ENCODE measurements at regions not wholly inside any gene's neighbourhood (a gene's known extent, or its start where the extent isn't known, plus 50 kb on each side); places are given as distances from the start of the nearest gene placed in this dataset.

DNA sequence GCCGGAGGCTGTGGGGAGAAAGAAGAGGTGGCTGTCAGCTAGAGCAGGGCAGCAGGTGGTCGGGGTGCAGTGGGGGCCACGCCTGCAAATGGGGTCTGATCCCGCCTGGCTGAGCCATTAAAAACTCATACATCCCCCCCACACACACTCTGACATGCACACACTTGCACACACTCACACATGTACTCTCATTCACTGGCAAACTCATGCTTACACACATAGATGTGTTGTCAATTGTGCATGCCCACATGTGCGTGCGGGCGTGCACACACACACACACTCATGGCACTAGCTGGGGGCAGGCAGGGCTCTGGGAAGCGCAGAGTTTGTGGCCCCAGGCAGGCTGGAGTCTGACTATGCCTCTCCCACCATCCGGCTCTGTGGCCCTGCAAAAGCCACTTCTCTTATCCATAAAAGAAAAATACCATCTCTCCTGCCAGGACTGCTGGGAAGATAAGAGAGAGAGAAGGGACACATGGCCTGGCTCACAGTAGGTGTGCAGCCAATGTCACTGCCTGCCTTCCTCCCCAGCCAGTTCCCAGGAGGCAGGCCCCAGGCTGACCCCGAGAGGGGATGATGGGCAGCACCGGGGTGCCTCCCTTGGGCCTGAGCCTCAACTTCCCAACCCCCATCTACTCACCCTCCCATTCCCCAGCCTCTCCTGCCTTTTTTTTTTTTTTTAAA, 163.5 kb upstream of the LINGO1 start:
- DNase-seq (no peak), ATAC-seq (ENCODE audit: poor library complexity) (peak; percentile 39)
- intact Hi-C loops (cut with DNase I), result no loop called here

DNA sequence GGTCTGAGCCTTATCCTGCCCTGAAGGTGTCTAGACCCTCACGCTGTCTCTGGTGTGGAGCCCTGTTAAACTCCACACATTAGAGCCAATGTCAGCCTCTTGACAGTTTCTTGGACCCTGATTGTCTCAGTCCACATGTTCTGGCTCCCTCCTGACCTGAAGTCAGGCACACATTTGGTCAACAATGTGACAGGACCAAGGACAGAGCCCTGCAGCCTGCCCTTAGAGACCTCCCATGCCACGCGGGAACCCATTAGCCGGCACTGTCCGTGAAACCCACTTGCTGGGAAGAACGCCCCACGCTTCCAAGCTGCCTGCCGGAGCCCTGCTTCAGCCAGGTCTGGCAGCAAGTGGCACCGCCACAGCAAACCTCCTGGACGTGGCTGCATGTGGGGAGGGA, 162.7 kb upstream of the LINGO1 start:
- ATAC-seq (ENCODE audit: poor library complexity), result no peak
- intact Hi-C loops (cut with DNase I), result no loop called here
- DNase-seq, result no peak

DNA sequence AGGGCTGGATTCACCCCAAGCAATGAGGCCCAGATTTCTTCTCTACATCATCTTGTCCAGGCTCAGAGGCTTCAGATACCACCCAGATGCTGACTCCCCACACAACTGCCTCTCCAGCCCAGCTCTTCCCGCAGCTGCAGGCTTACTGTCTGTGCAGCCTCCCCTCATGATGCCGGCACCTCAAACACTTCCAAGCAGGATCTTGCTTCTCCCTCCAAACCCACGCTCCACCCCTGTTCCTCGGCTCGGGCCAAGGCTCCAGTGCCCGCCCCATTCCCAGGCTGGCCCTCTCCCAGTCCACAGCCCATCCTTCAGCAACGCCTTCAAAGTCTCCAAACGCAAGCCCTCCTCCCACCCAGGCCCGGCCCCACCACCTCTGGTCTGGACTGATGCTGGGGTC, 159.2 kb upstream of the LINGO1 start:
- ATAC-seq (ENCODE audit: poor library complexity), result no peak
- intact Hi-C loops (cut with DNase I), result no loop called here
- DNase-seq, result no peak

DNA sequence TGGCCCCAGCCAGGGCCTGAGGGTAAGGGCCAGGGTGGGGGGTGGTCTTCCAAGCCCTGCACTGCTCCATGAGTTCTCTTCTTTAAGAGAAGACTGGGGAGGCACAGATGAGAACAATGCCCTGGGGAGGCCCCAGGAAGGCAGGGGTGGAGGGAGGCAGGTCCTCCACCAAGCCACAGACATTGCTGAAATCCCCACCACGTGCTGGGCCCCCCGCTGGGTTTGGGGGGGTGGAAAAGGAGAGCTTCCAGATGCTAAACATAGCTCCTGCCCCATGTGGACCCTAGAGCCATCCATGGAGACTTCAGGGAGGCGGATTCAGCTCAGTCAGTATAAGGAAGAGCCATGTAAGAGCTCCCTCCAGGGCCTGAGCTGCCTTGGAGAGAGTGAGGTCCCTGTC, 157.8 kb upstream of the LINGO1 start:
- DNase-seq (no peak), ATAC-seq (ENCODE audit: poor library complexity) (no peak)
- intact Hi-C loops (cut with DNase I), result no loop called here

DNA sequence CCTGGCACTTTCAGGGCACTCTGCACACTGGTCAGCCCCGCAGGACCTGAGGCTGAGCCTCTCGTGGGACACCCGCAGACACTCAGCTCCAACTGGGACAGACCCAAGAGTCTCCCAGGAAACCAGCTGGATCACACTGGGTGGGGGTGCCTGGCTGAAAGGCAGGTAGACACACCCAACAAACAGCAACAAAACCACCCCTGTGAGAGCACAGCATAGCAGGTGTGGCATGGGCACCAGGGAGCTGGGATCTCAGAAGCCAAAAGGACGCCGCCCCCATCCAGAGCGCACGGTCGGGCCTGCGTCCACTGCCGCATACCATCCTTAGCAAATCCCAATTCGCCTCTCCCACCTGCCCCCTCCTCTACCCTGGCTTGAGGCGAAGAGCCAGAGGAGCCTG, 154.2 kb upstream of the LINGO1 start:
- DNase-seq (no peak), ATAC-seq (ENCODE audit: poor library complexity) (no peak)
- intact Hi-C loops (cut with DNase I), result loop anchor here (10.0 kb wide), 1 partner anchor 142 kb away; no protein-coding TSS in a partner anchor

DNA sequence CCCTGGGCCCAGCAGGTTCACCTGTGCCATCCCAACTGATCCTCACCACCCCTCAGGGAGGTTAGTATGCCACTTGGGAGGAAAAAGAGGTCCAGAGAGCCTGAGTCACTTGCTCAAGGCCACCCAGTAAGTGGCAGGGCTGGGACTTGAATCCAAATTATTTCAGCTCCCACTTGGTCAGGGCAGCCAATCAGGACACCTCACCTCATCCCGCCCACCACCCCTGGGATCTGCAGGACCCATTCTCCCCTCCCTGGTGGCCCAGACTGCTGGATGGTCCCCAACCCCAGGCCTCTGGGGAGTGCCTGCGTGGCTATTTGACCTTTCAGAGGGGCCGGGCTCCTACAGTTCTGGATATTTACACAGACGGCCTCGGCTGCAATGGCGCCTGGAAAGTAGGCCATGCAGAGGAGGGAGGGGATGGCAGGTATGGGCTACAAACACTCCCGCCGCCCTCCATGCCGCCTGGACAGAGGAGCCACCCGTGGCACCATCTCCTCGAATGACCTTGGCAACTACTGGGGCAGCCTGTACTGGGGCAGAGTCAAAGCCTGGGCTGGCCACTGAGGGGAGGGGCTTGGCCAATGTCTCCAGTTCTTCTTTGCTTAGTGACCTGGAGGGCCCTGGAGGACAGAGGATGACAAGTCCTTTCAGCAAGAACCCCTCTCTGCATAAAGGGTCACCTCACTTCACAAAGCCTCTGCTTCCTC, 153.6 kb upstream of the LINGO1 start:
- no peak for DNase-seq
- intact Hi-C loops (cut with DNase I), result loop anchor here (10.0 kb wide), 1 partner anchor 142 kb away; no protein-coding TSS in a partner anchor
- ATAC-seq (ENCODE audit: poor library complexity), result peak; percentile 36

DNA sequence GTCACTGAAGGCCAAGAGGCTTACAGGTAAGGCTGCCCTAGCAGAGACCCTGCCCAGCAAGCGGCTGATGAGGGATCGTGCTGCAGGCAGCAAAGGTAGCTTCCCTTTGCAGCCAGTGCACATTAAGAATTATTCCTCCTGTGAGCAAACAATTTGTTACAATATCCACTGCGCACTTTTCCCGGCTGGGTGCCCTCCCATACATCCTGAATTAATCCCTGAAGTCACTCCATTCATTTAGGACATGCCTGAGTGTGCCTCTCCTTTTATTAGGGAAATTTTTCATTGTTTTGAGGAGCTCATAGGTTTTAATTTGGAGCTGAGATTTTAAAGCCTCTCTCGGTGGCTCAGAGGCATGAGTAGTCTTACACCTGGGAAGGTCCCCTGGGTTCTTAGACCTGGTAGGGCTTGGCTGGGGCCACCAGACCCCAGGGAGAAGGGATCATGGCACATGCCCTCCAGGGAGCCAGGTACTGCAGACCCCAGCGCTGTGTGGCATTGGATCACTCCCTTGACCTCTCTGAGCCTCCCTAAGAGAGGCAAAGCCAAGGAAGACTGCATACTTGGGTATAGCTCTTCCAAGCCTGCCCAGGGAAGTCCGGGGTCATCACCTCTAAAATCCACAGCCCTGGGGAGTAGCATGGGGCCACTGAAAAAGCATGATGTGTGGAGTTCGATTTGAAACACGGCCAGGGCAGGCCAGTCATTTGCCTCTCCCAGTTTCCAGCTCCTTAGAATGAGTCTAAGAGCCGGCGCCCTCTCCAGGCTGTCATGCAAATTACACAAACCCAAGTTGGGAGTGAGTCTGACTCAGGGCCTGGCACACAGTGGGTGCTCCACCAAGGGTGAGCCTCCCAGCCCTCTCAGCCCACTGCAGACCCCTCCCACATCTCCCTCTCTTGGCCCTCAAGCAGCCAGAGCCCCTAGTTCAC, 151.9 kb upstream of the LINGO1 start:
- ATAC-seq (ENCODE audit: poor library complexity) (no peak), DNase-seq (no peak)
- intact Hi-C loops (cut with DNase I), result loop anchor here (10.0 kb wide), 1 partner anchor 140 kb away; no protein-coding TSS in a partner anchor

DNA sequence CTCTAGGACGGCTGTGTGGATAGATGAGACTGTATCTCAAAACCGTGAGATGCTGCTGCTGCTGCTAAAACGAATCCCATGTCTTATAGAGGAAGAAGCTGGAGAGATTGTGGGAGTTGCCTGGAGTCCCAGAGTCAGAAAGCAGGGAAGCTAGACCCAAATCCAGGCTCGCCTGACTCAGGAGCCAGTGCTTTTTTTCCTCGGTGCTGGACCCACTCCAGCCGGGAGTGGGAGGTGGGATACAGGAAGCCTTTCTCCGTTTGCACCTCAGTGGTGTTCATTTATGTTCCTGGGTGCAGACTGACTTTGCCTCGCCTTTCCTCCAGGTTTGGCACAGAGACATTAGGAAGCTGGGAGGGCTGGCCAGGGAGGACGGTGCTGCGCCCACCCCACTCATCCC, 150.9 kb upstream of the LINGO1 start:
- intact Hi-C loops (cut with DNase I), result loop anchor here (10.0 kb wide), 1 partner anchor 139 kb away; no protein-coding TSS in a partner anchor
- ATAC-seq (ENCODE audit: poor library complexity) (no peak), DNase-seq (no peak)

DNA sequence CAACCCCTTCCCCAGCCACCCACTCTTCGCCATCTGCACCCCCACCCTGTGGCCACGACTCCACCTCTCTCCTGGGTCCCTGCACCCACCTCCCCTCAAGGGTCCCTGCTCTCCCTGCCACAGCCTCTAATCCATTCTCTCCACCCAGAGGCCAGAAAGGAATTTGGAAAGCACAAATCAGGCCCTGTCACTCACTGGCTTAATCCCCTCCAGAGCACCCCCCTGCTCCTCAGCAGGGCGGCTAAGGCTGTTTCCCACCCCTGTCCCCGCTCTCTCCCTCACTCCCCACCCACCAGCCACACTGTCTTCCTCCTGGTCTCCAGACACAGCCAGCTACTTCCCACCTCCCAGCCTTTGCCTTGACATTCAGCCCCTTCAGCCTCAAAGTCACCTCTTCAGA, 150.0 kb upstream of the LINGO1 start:
- intact Hi-C loops (cut with DNase I), result loop anchor here (10.0 kb wide), 1 partner anchor 138 kb away; no protein-coding TSS in a partner anchor
- DNase-seq, result no peak
- ATAC-seq (ENCODE audit: poor library complexity), result no peak

DNA sequence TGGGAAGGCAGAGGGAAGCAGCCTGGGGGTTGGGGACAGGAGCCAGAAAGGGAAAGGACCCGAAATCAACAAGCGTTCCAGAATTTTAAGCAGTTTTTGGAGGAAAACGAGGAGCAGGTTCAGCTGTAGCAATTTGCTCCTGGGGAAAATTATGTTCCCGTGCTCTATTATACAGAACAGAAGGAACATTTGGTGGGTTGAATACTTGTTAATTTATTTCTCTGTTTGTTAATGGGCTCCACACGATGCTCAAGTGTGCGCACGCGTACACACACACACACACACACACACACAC, 149.2 kb upstream of the LINGO1 start:
- ATAC-seq (ENCODE audit: poor library complexity), result no peak
- intact Hi-C loops (cut with DNase I), result loop anchor here (10.0 kb wide), 1 partner anchor 137 kb away; no protein-coding TSS in a partner anchor
- DNase-seq, result no peak

DNA sequence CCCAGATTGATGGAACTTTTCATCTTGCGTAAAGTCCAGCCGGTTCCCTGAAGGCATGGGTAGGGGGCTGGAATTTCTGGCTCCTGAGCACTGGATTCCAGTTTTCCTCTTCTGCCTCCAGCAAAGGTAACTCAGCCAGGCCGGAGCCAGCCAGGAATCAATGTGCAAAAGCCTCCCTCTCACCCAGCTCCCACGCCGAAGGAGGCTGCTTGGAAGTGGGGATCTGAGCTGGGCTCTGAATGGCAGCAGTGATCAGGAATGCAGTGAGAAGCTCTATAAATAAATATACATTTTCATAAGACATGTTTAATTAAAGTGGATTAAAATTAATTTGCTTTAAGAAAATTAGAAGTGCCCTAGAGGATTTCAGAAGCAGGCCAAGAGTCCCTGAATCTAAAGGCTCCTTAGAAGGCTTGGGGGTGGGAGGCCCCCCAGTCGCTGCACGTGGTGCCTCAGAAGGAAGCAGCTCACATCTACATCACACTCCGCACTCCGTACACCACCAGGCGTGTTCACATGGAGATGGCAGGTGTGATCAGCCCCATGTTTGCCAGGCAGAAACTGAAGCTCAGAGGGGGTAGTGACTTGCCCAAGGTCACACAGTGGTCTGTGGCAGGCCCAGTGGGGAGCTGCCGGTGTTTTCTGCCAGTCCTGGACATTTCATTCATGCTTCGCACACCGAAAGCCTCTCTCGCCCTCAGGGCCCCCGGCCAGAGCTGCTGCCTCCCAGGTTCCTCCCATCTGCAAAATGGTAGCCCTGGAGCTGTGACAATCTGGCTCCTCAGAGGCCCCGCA, 148.6 kb upstream of the LINGO1 start:
- DNase-seq (no peak), ATAC-seq (ENCODE audit: poor library complexity) (no peak)
- intact Hi-C loops (cut with DNase I), result loop anchor here (10.0 kb wide), 1 partner anchor 137 kb away; no protein-coding TSS in a partner anchor

DNA sequence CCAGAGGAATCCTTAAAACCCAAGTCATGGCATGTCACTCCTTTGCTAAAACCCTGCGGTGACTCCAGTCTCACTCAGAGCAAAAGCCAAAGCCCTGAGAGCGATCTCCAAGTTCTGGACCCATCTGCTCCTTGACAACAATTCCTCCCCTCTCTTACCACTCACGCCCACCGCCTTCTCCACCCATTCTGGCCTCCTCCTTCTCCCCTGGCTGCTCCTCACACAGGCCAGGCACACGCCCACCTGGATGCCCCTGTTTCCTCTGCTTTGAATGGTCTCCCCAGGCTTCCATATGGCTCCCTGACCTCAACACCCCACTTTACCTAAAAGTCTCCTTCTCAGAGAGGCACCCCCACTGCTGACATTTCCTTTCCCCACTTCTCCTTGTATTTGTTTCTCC, 146.1 kb upstream of the LINGO1 start:
- intact Hi-C loops (cut with DNase I), result loop anchor here (10.0 kb wide), 1 partner anchor 64 kb away; no protein-coding TSS in a partner anchor
- no peak for DNase-seq
- ATAC-seq (ENCODE audit: poor library complexity), result no peak

DNA sequence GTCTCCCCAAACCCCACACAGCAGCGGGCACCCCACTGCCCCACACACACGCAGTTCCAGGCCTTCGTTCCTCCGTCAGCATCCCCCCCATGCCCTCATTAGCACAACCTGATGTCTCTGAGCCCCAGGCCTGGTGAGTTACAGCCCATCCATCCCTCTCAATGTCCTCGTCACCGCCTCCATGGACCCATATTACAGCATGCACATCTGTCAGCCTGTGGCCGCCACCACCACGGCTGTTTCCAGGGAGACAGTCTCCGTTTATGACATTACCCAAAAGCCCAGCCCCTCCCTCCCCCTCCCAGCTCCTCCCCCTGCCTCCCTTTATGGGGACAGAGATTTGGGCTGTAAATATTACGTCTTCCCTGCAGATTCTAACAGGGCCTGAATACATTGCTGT, 143.1 kb upstream of the LINGO1 start:
- no peak for ATAC-seq (ENCODE audit: poor library complexity)

DNA sequence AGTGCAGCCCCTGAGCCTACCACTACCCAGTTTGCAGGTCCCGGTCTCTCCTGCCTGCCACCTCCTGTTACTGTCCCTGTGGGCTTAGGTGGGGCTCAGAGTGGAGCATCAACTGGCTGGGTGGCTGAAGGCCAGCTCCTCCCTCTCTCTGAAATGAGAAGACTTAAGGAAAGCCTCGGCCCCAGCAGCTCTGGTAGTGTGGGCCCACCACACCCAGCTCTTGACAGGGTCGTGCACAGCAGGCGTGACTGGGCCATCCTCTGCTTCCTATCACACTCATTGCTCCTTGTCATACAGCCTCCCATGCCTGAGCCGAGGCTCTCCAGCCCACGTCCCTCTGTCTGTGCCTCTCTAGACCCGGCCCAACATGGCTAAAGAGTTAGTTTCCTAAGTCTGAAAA, 142.7 kb upstream of the LINGO1 start:
- intact Hi-C loops (cut with DNase I), result loop anchor here (10.0 kb wide), 1 partner anchor 61 kb away; no protein-coding TSS in a partner anchor
- ATAC-seq (ENCODE audit: poor library complexity) (no peak), DNase-seq (no peak)

More for the DNA sequence above, 143.1 kb upstream of the LINGO1 start:
- intact Hi-C loops (cut with DNase I), result loop anchor here (10.0 kb wide), 1 partner anchor 61 kb away; no protein-coding TSS in a partner anchor
- DNase-seq, result no peak

DNA sequence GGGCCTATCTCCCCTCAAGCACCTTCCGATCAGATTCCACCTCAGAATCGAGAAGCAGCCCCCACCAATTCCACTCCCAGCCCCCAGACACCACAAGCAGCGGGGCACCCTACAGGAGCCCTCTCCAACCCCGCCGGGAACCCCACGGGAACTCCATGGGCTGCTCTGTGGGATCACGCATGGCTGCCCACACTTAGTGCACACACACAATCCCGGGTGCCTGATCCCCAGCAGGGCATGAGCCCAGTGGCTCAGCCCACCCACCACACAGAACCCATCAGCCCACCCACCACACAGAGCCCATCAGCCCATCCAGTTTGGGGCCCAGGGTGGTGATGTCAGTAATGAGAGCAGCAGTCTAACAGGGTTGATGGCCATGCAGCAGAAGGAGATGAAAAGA, 141.6 kb upstream of the LINGO1 start:
- ATAC-seq (ENCODE audit: poor library complexity) (no peak), DNase-seq (no peak)
- intact Hi-C loops (cut with DNase I), result loop anchor here (10.0 kb wide), 1 partner anchor 60 kb away; no protein-coding TSS in a partner anchor

DNA sequence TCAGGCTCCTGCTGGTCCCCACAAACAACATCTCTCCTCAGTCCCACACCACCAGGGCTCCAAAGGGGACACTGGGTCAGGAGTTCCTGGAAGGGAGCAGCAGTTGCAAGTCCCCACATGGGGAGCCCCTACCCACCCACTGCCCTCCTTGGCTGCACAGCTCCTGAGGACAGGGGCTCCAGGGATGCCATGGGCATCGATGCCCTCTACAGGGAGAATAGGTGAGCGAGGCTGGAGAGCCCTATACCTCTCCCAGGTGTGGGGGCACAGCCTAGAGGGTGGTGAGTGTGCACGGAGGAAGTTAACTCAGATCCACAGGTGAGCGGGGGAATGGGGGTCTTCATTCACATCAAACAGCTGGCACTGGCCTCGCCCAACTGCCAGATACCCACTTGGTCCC, 141.2 kb upstream of the LINGO1 start:
- ATAC-seq (ENCODE audit: poor library complexity) (no peak), DNase-seq (no peak)
- intact Hi-C loops (cut with DNase I), result loop anchor here (10.0 kb wide), 1 partner anchor 59 kb away; no protein-coding TSS in a partner anchor

DNA sequence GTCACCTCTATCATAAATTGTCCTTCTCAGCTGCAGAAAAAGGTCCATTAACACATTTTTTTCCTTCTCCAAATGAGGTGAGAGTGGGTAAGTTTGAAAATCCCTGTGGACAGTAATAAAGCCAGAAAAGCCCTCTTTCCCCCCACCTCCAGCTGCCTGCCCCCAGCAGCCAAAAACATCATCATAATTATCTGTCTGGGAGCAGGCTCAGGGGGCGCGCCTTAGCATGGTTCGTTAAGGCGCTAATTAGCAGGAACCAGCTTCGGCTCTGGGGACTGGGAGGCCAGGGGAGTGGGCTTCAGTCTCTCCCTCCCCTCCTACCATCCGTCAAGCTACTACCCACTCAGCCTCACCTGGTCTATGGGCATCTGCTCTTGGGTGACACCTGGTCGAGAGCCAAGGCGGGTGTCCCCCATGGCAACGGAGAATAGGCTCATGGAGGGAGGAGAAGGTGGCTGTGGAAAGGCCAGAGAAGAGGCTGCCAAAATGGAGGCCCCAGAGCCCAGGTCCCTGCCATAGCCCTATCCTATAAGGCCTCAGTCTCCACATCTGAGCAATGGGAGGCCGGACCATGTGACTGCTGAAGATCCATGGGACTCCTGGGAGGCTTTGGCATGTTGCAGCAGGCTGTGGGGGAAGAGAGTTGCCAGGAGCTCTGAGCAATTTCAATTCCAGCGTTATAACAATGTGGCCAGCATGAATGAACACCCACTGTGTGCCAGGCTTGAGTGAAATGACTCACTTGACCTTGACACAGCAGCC, 140.1 kb upstream of the LINGO1 start:
- ATAC-seq (ENCODE audit: poor library complexity) (no peak), DNase-seq (no peak)
- intact Hi-C loops (cut with DNase I), result loop anchor here (10.0 kb wide), 1 partner anchor 58 kb away; no protein-coding TSS in a partner anchor
